Inflammatory macrophage treated with lipopolysaccharide for 4 hours (primary cell): ENCODE measurements at regions not wholly inside any gene's neighbourhood (a gene's known extent, or its start where the extent isn't known, plus 50 kb on each side); places are given as distances from the start of the nearest gene placed in this dataset.

Experiments used
- DNase-seq: peaks from one replicate; pipeline ENCODE4 v3.0.0-alpha.2; 2020

- DNase-seq = no peak
Observed at GRCh38 chr15:94052711-94053110, 178.7 kb upstream of the MCTP2 start.

- no peak for DNase-seq
Observed at GRCh38 chr15:94047566-94047965, 183.8 kb upstream of the MCTP2 start.

GRCh38 chr15:94042180-94042928, 189.0 kb upstream of the MCTP2 start:
- DNase-seq = no peak

GRCh38 chr15:94041746-94042145, 189.6 kb upstream of the MCTP2 start:
- DNase-seq = no peak

GRCh38 chr15:94040541-94041248, 190.7 kb upstream of the MCTP2 start:
- no peak for DNase-seq

- no peak for DNase-seq
Observed at GRCh38 chr15:94036156-94036555, 195.2 kb upstream of the MCTP2 start.

GRCh38 chr15:94033683-94034020, 197.7 kb upstream of the MCTP2 start:
- DNase-seq = no peak

GRCh38 chr15:94033014-94033682, 198.2 kb upstream of the MCTP2 start:
- no peak for DNase-seq

GRCh38 chr15:94032571-94032970, 198.8 kb upstream of the MCTP2 start:
- no peak for DNase-seq

- DNase-seq = no peak
Observed at GRCh38 chr15:94031072-94031471, 200.3 kb upstream of the MCTP2 start.

- DNase-seq = no peak
Observed at GRCh38 chr15:94029495-94029894, 201.9 kb upstream of the MCTP2 start.

- no peak for DNase-seq
Observed at GRCh38 chr15:94028809-94029208, 202.6 kb upstream of the MCTP2 start.

- no peak for DNase-seq
Observed at GRCh38 chr15:94028121-94028520, 203.2 kb upstream of the MCTP2 start.

- DNase-seq = no peak
Observed at GRCh38 chr15:94027581-94027980, 203.8 kb upstream of the MCTP2 start.

GRCh38 chr15:94026458-94027304, 204.7 kb upstream of the MCTP2 start:
- no peak for DNase-seq

GRCh38 chr15:94023531-94023930, 207.8 kb upstream of the MCTP2 start:
- DNase-seq = no peak

- no peak for DNase-seq
Observed at GRCh38 chr15:94021621-94022320, 209.6 kb upstream of the MCTP2 start.

GRCh38 chr15:94019062-94019461, 212.3 kb upstream of the MCTP2 start:
- no peak for DNase-seq

- DNase-seq = no peak
Observed at GRCh38 chr15:94015324-94015723, 216.0 kb upstream of the MCTP2 start.

- no peak for DNase-seq
Observed at GRCh38 chr15:94008104-94009074, 223.0 kb upstream of the MCTP2 start.

GRCh38 chr15:94004697-94005096, 226.7 kb upstream of the MCTP2 start:
- DNase-seq = no peak
